Keratinocyte (primary cell): ENCODE measurements at regions not wholly inside any gene's neighbourhood (a gene's known extent, or its start where the extent isn't known, plus 50 kb on each side); places are given as distances from the start of the nearest gene placed in this dataset.

Experiments
- EZH2 ChIP-seq: IDR thresholded peaks from one replicate; pipeline ENCODE4 v1.6.1; 2012; ENCODE audit warnings: inconsistent platforms, mild to moderate bottlenecking, low read length, moderate library complexity
- TF ChIP-seq, protein P1 (sequence below), 3 experiments: IDR thresholded peaks in 1 of 3; conservative IDR thresholded peaks in 1 of 3; optimal IDR thresholded peaks in 1 of 3; 2 replicates in 2 of 3; 3 replicates in 1 of 3; pipeline versions ENCODE3 to v1.5.1; 2011; ENCODE audit warnings: low read length in 3 of 3, mild to moderate bottlenecking in 3 of 3, moderate library complexity in 2 of 3, control low read depth in 1 of 3, inconsistent platforms in 1 of 3; ENCODE audit not compliant: insufficient read depth in 2 of 3; ENCODE audit errors: extremely low read depth in 1 of 3

- TF ChIP-seq, protein P1, sequence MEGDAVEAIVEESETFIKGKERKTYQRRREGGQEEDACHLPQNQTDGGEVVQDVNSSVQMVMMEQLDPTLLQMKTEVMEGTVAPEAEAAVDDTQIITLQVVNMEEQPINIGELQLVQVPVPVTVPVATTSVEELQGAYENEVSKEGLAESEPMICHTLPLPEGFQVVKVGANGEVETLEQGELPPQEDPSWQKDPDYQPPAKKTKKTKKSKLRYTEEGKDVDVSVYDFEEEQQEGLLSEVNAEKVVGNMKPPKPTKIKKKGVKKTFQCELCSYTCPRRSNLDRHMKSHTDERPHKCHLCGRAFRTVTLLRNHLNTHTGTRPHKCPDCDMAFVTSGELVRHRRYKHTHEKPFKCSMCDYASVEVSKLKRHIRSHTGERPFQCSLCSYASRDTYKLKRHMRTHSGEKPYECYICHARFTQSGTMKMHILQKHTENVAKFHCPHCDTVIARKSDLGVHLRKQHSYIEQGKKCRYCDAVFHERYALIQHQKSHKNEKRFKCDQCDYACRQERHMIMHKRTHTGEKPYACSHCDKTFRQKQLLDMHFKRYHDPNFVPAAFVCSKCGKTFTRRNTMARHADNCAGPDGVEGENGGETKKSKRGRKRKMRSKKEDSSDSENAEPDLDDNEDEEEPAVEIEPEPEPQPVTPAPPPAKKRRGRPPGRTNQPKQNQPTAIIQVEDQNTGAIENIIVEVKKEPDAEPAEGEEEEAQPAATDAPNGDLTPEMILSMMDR (optimal IDR thresholded peaks at IDR 0.05 in 1 of 3, IDR thresholded peaks at IDR 0.05 in 1 of 3, conservative IDR thresholded peaks at IDR 0.05 in 1 of 3; ENCODE audit: extremely low read depth in 1 of 3, insufficient read depth in 2 of 3, low read length in 3 of 3) = no peak
- TF ChIP-seq EZH2 = no peak
Measured at GRCh38 chr12:9333161-9333560, 125.0 kb upstream of the PZP start.
